Gastrocnemius medialis (tissue), 4 donors: ENCODE measurements at regions not wholly inside any gene's neighbourhood (a gene's known extent, or its start where the extent isn't known, plus 50 kb on each side); places are given as distances from the start of the nearest gene placed in this dataset.

ENCODE experiments used
- ATAC-seq, 2 donors: fragments of 150-250 bp; one replicate each; pipeline ENCODE4 v1.9.1; 2016
- DNase-seq, 2 donors: peaks; one replicate each; pipeline ENCODE4 v3.0.0-alpha.2; 2019
- H3K27ac ChIP-seq, 4 donors: fragments of 200-600 bp; sonication (generic); 1 replicate in 1 of 4; 2 replicates in 3 of 4; pipeline ENCODE4 v1.5.1; 2016 to 2018; ENCODE audit warnings: mild to moderate bottlenecking in 2 of 4, moderate library complexity in 1 of 4
- H3K27me3 ChIP-seq, 3 donors: fragments of 200-600 bp; sonication (generic) in 2 of 3; 1 replicate in 1 of 3; 2 replicates in 2 of 3; pipeline versions ENCODE4 v1.5.1 to v1.6.0; 2016 to 2019; ENCODE audit warnings: mild to moderate bottlenecking in 1 of 3, moderate library complexity in 1 of 3
- H3K36me3 ChIP-seq, 2 donors: fragments of 200-600 bp; sonication (generic) in 1 of 2; one replicate each; pipeline ENCODE4 v1.5.1; 2017 to 2018
- H3K4me1 ChIP-seq, 2 donors: fragments of 200-600 bp; sonication (generic) in 1 of 2; one replicate each; pipeline ENCODE4 v1.5.1; 2016 to 2017; ENCODE audit warnings: mild to moderate bottlenecking in 2 of 2
- H3K4me3 ChIP-seq, 4 donors: fragments of 200-600 bp; sonication (generic) in 3 of 4; 1 replicate in 1 of 4; 2 replicates in 3 of 4; pipeline ENCODE4 v1.5.1; 2016 to 2019; ENCODE audit warnings: mild to moderate bottlenecking in 2 of 4
- H3K9me3 ChIP-seq, 3 donors: fragments of 200-600 bp; sonication (generic) in 2 of 3; 1 replicate in 1 of 3; 2 replicates in 2 of 3; pipeline ENCODE4 v1.5.1; 2016 to 2019
- POLR2A ChIP-seq, 2 donors: fragments of 450-650 bp; IDR thresholded peaks; one replicate each; pipeline ENCODE4 v1.6.1; 2017; ENCODE audit warnings: antibody characterized with exemption in 2 of 2, mild to moderate bottlenecking in 2 of 2, moderate library complexity in 2 of 2
- in situ Hi-C, 4 donors: fragments of 200-750 bp; cut with MboI; loops; one replicate each; pipeline versions ENCODE4 v1.15.0 to v1.8.0; 2017; ENCODE audit warnings: low sequenced_read_pairs in 4 of 4
- intact Hi-C: fragments of 100-400 bp; cut with DNase I; formaldehyde crosslinking; loops from one replicate; pipeline ENCODE4 v1.15.1; 2023; ENCODE audit warnings: low total_unique reads
- TF ChIP-seq, protein P1 (sequence below), 5 experiments: fragments of 450-650 bp in 3 of 5; fragments of 200-600 bp in 2 of 5; sonication (generic) in 2 of 5; IDR thresholded peaks in 4 of 5; conservative IDR thresholded peaks in 1 of 5; 1 replicate in 4 of 5; 2 replicates in 1 of 5; pipeline ENCODE4 v1.5.1; 2016 to 2019; ENCODE audit warnings: antibody characterized with exemption in 5 of 5, mild to moderate bottlenecking in 3 of 5, moderate library complexity in 3 of 5

GRCh38 chr18:8974696-8975095, 127.8 kb upstream of the NDUFV2 start:
- no peaks in the 10 kb centered on the region for H3K4me1 ChIP-seq
- H3K9me3 ChIP-seq, result no peaks in the 10 kb centered on the region
- no peak for ATAC-seq
- no peak for DNase-seq
- TF ChIP-seq, protein P1, sequence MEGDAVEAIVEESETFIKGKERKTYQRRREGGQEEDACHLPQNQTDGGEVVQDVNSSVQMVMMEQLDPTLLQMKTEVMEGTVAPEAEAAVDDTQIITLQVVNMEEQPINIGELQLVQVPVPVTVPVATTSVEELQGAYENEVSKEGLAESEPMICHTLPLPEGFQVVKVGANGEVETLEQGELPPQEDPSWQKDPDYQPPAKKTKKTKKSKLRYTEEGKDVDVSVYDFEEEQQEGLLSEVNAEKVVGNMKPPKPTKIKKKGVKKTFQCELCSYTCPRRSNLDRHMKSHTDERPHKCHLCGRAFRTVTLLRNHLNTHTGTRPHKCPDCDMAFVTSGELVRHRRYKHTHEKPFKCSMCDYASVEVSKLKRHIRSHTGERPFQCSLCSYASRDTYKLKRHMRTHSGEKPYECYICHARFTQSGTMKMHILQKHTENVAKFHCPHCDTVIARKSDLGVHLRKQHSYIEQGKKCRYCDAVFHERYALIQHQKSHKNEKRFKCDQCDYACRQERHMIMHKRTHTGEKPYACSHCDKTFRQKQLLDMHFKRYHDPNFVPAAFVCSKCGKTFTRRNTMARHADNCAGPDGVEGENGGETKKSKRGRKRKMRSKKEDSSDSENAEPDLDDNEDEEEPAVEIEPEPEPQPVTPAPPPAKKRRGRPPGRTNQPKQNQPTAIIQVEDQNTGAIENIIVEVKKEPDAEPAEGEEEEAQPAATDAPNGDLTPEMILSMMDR (IDR thresholded peaks at IDR 0.05 in 4 of 5, conservative IDR thresholded peaks at IDR 0.05 in 1 of 5), result no peak
- no peak for TF ChIP-seq POLR2A (IDR thresholded peaks at IDR 0.05)
- H3K36me3 ChIP-seq, result no peaks in the 10 kb centered on the region
- no peak overlapping the region for H3K27ac ChIP-seq
- H3K4me3 ChIP-seq, result no peak overlapping the region
- peaks cover 0 to 3% (median 0%) of the 10 kb centered on the region in 3 donors for H3K27me3 ChIP-seq
- intact Hi-C loops (no loop called here), in situ Hi-C loops (loop anchor here in 1 of 4 donors (25.0 kb wide), 1 partner anchor 487 kb away; no protein-coding TSS in a partner anchor)

GRCh38 chr18:8975624-8976023, 126.9 kb upstream of the NDUFV2 start:
- intact Hi-C loops, result no loop called here
- in situ Hi-C loops, result loop anchor here in 1 of 4 donors (25.0 kb wide), 1 partner anchor 488 kb away; no protein-coding TSS in a partner anchor
- Histone ChIP-seq H3K27me3 (peaks cover 0 to 1% (median 0%) of the 10 kb centered on the region in 3 donors), H3K36me3 (no peaks in the 10 kb centered on the region), H3K9me3 (no peaks in the 10 kb centered on the region), H3K4me1 (no peaks in the 10 kb centered on the region), H3K27ac (no peak overlapping the region), H3K4me3 (no peak overlapping the region)
- ATAC-seq (no peak), DNase-seq (no peak)
- TF ChIP-seq, protein P1 (IDR thresholded peaks at IDR 0.05 in 4 of 5, conservative IDR thresholded peaks at IDR 0.05 in 1 of 5), result no peak
- no peak for TF ChIP-seq POLR2A (IDR thresholded peaks at IDR 0.05)

DNA sequence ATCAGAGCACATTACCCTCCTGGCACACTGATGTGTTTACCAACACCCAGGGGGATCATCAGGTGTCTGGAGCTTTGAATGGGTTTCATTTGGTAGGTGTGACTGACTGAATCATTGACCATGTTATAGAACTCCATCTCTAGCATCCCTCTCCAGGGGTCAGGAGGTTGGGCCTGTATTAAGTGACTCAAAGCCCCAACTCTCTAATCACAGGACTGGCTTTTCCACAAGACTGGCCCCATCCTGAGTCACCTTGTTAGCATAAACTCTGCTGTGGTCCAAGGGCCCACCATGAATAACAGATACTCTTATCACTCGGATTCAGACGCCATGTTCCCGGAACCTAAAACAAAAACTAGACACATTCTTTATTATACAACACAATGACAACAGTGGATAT, 125.9 kb upstream of the NDUFV2 start:
- intact Hi-C loops, result no loop called here
- in situ Hi-C loops, result loop anchor here in 1 of 4 donors (25.0 kb wide), 1 partner anchor 489 kb away; no protein-coding TSS in a partner anchor
- Histone ChIP-seq H3K4me3 (no peak overlapping the region), H3K36me3 (no peaks in the 10 kb centered on the region), H3K9me3 (no peaks in the 10 kb centered on the region), H3K27me3 (no peaks in the 10 kb centered on the region), H3K4me1 (no peaks in the 10 kb centered on the region), H3K27ac (no peak overlapping the region)
- no peak for DNase-seq
- TF ChIP-seq POLR2A (IDR thresholded peaks at IDR 0.05), result no peak
- TF ChIP-seq, protein P1 (IDR thresholded peaks at IDR 0.05 in 4 of 5, conservative IDR thresholded peaks at IDR 0.05 in 1 of 5), result no peak
- no peak for ATAC-seq

DNA sequence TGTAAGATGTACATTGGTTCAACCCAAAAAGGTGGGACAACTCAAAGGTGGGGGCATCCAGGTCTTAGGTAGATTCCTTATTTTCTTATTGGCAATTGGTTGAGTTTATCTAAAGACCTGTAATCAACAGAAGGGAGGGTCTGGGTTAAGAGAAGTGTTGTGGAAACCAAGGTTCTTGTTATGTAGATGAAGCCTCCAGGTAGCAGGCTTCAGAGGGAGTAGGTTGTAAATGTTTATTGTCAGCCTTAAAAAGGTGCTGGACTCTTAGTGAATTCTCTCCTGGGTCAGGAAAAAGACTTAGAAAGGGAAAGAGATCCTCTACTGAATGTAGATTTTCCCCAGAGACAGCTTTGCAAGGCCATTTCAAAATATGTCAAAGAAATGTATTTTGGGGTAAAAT, 125.3 kb upstream of the NDUFV2 start:
- in situ Hi-C loops, result loop anchor here in 1 of 4 donors (25.0 kb wide), 1 partner anchor 490 kb away; no protein-coding TSS in a partner anchor
- Histone ChIP-seq H3K27ac (no peak overlapping the region), H3K4me1 (no peaks in the 10 kb centered on the region), H3K27me3 (no peaks in the 10 kb centered on the region), H3K4me3 (no peak overlapping the region), H3K36me3 (no peaks in the 10 kb centered on the region), H3K9me3 (no peaks in the 10 kb centered on the region)
- ATAC-seq, result no peak
- intact Hi-C loops, result no loop called here
- no peak for DNase-seq
- TF ChIP-seq, protein P1 (IDR thresholded peaks at IDR 0.05 in 4 of 5, conservative IDR thresholded peaks at IDR 0.05 in 1 of 5), result no peak
- TF ChIP-seq POLR2A (IDR thresholded peaks at IDR 0.05), result no peak

GRCh38 chr18:8977701-8978100, 124.8 kb upstream of the NDUFV2 start:
- ATAC-seq, result no peak
- no peak for DNase-seq
- no peak overlapping the region for H3K4me3 ChIP-seq
- no peaks in the 10 kb centered on the region for H3K4me1 ChIP-seq
- no peaks in the 10 kb centered on the region for H3K36me3 ChIP-seq
- no peaks in the 10 kb centered on the region for H3K9me3 ChIP-seq
- in situ Hi-C loops, result loop anchor here in 1 of 4 donors (25.0 kb wide), 1 partner anchor 490 kb away; no protein-coding TSS in a partner anchor
- intact Hi-C loops, result no loop called here
- H3K27ac ChIP-seq, result no peak overlapping the region
- no peak for TF ChIP-seq POLR2A (IDR thresholded peaks at IDR 0.05)
- TF ChIP-seq, protein P1 (IDR thresholded peaks at IDR 0.05 in 4 of 5, conservative IDR thresholded peaks at IDR 0.05 in 1 of 5), result no peak
- no peaks in the 10 kb centered on the region for H3K27me3 ChIP-seq
